ENCODE measurements at regions not wholly inside any gene's neighbourhood (a gene's known extent, or its start where the extent isn't known, plus 50 kb on each side); places are given as distances from the start of the nearest gene placed in this dataset.

GRCh38 chr1:10953505-10954193 lies 58.8 kb upstream of the TARDBP start:
- TF ChIP-seq CTCF (IDR thresholded peaks at IDR 0.05; ENCODE audit: low read depth, low read length): no peak
- no peak overlapping the region for H3K27ac ChIP-seq

GRCh38 chr1:10957133-10957532 lies 55.3 kb upstream of the TARDBP start:
- Histone ChIP-seq H3K4me3 (ENCODE audit: low read depth, low read length) (no peak overlapping the region), H3K36me3 (no peaks in the 10 kb centered on the region), H3K9me3 (ENCODE audit: severe bottlenecking) (no peaks in the 10 kb centered on the region), H3K27me3 (ENCODE audit: insufficient read depth, low read depth, severe bottlenecking) (no peaks in the 10 kb centered on the region), H3K27ac (no peak overlapping the region)
- no peak for TF ChIP-seq CTCF (IDR thresholded peaks at IDR 0.05; ENCODE audit: low read depth, low read length)
- no peak for DNase-seq

More at GRCh38 chr1:10953505-10954193, 58.8 kb upstream of the TARDBP start:
- no peaks in the 10 kb centered on the region for H3K27me3 ChIP-seq (ENCODE audit: insufficient read depth, low read depth, severe bottlenecking)
- DNase-seq: no peak
- H3K9me3 ChIP-seq (ENCODE audit: severe bottlenecking): no peaks in the 10 kb centered on the region
- no peaks in the 10 kb centered on the region for H3K36me3 ChIP-seq
- H3K4me3 ChIP-seq (ENCODE audit: low read depth, low read length): no peak overlapping the region

GRCh38 chr1:10958614-10959013 lies 53.8 kb upstream of the TARDBP start:
- no peak for TF ChIP-seq CTCF (IDR thresholded peaks at IDR 0.05; ENCODE audit: low read depth, low read length)
- Histone ChIP-seq H3K36me3 (no peaks in the 10 kb centered on the region), H3K9me3 (ENCODE audit: severe bottlenecking) (no peaks in the 10 kb centered on the region), H3K27ac (no peak overlapping the region), H3K4me3 (ENCODE audit: low read depth, low read length) (no peak overlapping the region), H3K27me3 (ENCODE audit: insufficient read depth, low read depth, severe bottlenecking) (no peaks in the 10 kb centered on the region)
- no peak for DNase-seq

- no peaks in the 10 kb centered on the region for H3K27me3 ChIP-seq (ENCODE audit: insufficient read depth, low read depth, severe bottlenecking)
- peak; percentile 92 for TF ChIP-seq CTCF (IDR thresholded peaks at IDR 0.05; ENCODE audit: low read depth, low read length)
- no peaks in the 10 kb centered on the region for H3K9me3 ChIP-seq (ENCODE audit: severe bottlenecking)
- H3K4me3 ChIP-seq (ENCODE audit: low read depth, low read length): no peak overlapping the region
- peak; percentile 93 for DNase-seq
- peak overlapping the region; percentile 41 for H3K27ac ChIP-seq
- no peaks in the 10 kb centered on the region for H3K36me3 ChIP-seq
Observed at GRCh38 chr1:10960411-10961299, 51.8 kb upstream of the TARDBP start.

- no peak overlapping the region; the same call in 1 of the 2 replicates for H3K27ac ChIP-seq
- H3K4me3 ChIP-seq (ENCODE audit: low read depth, low read length): no peak overlapping the region
- DNase-seq: no peak
- H3K27me3 ChIP-seq (ENCODE audit: insufficient read depth, low read depth, severe bottlenecking): no peaks in the 10 kb centered on the region
- no peaks in the 10 kb centered on the region for H3K36me3 ChIP-seq
- no peak for TF ChIP-seq CTCF (IDR thresholded peaks at IDR 0.05; ENCODE audit: low read depth, low read length)
- H3K9me3 ChIP-seq (ENCODE audit: severe bottlenecking): no peaks in the 10 kb centered on the region
Observed at GRCh38 chr1:10961300-10961833, 51.1 kb upstream of the TARDBP start.

Data from WERI-Rb-1 (cell line).